A549 (cell line): ENCODE measurements at regions not wholly inside any gene's neighbourhood (a gene's known extent, or its start where the extent isn't known, plus 50 kb on each side); places are given as distances from the start of the nearest gene placed in this dataset.

ENCODE experiments used
- ATAC-seq, 2 experiments: fragments of 200-7000 bp in 1 of 2; fragments of >200 bp in 1 of 2; cut with Nextera tagmentation in 1 of 2; cut with Tn5 transposase in 1 of 2; 3 replicates each; pipeline versions ENCODE4 v1.8.0 to v1.9.1; 2018 to 2020; ENCODE audit warnings: mild to moderate bottlenecking in 1 of 2, moderate library complexity in 1 of 2
- CTCF ChIA-PET: fragments of 300-600 bp; sonication (Branson Sonifier 250); formaldehyde crosslinking; extraction: SDS; loops from one replicate; lab custom pipeline; 2021; ENCODE audit warnings: antibody characterized with exemption, inconsistent platforms; lab: Yijun Ruan, JAX
- POLR2A ChIA-PET: fragments of 350-600 bp; formaldehyde crosslinking; extraction: SDS; loops from one replicate; lab custom pipeline; 2021; ENCODE audit warnings: antibody characterized with exemption, inconsistent platforms; lab: Yijun Ruan, JAX
- DNase-seq, 2 experiments: peaks; one replicate each; pipeline versions ENCODE4 v3.0.0 to v3.0.0-alpha.2; 2011 to 2016; ENCODE audit warnings: low read depth in 1 of 2, low spot score in 1 of 2
- FAIRE-seq: peaks from 2 replicates; lab custom pipeline; 2011; peaks lifted over from hg19 to GRCh38; lab: Jason Lieb, UNC
- H3K27ac ChIP-seq, 2 experiments: fragments of >200 bp; sonication (Bioruptor Twin); formaldehyde crosslinking; 3 replicates each; pipeline ENCODE4 v1.5.1; 2016 to 2017
- H3K4me1 ChIP-seq: fragments of >200 bp; sonication (Bioruptor Twin); formaldehyde crosslinking; 3 replicates; pipeline ENCODE4 v1.6.1; 2016
- H3K4me2 ChIP-seq: fragments of >200 bp; sonication (Bioruptor Twin); formaldehyde crosslinking; 3 replicates; pipeline ENCODE4 v1.6.1; 2016
- H3K4me3 ChIP-seq: fragments of >200 bp; sonication (Bioruptor Twin); formaldehyde crosslinking; 3 replicates; pipeline ENCODE4 v1.5.1; 2016
- H3K9me3 ChIP-seq: fragments of >200 bp; sonication (Bioruptor Twin); formaldehyde crosslinking; 3 replicates; pipeline ENCODE4 v1.6.1; 2016
- BCL3 ChIP-seq: fragments of >200 bp; sonication (Bioruptor Twin); formaldehyde crosslinking; IDR thresholded peaks from 3 replicates; pipeline ENCODE4 v1.6.1; 2016
- CEBPB ChIP-seq, 2 experiments: fragments of >200 bp in 1 of 2; sonication (Bioruptor Twin) in 1 of 2; formaldehyde crosslinking in 1 of 2; IDR thresholded peaks; 2 replicates each; pipeline ENCODE4 v1.6.1; 2012 to 2016
- CHD4 ChIP-seq: fragments of 200-600 bp; sonication (generic); IDR thresholded peaks from 2 replicates; pipeline ENCODE4 v1.6.1; 2016; ENCODE audit warnings: antibody characterized with exemption, mild to moderate bottlenecking, borderline replicate concordance
- CTCF ChIP-seq: fragments of >200 bp; sonication (Bioruptor Twin); formaldehyde crosslinking; IDR thresholded peaks from 3 replicates; pipeline ENCODE4 v1.5.1; 2016
- EHF ChIP-seq: fragments of 250-450 bp; sonication (Bioruptor Pico); IDR thresholded peaks from 2 replicates; pipeline ENCODE4 v1.5.0; 2020; ENCODE audit warnings: mild to moderate bottlenecking
- EHMT2 ChIP-seq: fragments of 200-600 bp; sonication (generic); IDR thresholded peaks from 2 replicates; pipeline ENCODE4 v1.6.1; 2016; ENCODE audit warnings: antibody characterized with exemption, low read depth, mild to moderate bottlenecking, moderate library complexity
- ELK1 ChIP-seq: fragments of 150-350 bp; IDR thresholded peaks from 2 replicates; pipeline ENCODE4 v1.6.1; 2014; ENCODE audit warnings: low read depth, mild to moderate bottlenecking, low read length
- FOSL2 ChIP-seq, 2 experiments: fragments of 450-650 bp in 1 of 2; fragments of >200 bp in 1 of 2; sonication (Bioruptor Twin) in 1 of 2; formaldehyde crosslinking; IDR thresholded peaks; 2 replicates each; pipeline versions ENCODE4 v1.5.0 to v1.6.1; 2016 to 2020; ENCODE audit warnings: mild to moderate bottlenecking in 1 of 2, moderate library complexity in 1 of 2
- HES2 ChIP-seq: fragments of >200 bp; sonication (Bioruptor Twin); formaldehyde crosslinking; IDR thresholded peaks from 2 replicates; pipeline ENCODE4 v1.6.1; 2016
- HMGXB4 ChIP-seq: fragments of 250-450 bp; sonication (Bioruptor Pico); IDR thresholded peaks from 2 replicates; pipeline ENCODE4 v1.5.0; 2021; ENCODE audit warnings: mild to moderate bottlenecking, moderate library complexity, borderline replicate concordance
- JUN ChIP-seq, 2 experiments: fragments of >200 bp; sonication (Bioruptor Twin); formaldehyde crosslinking; IDR thresholded peaks; 2 replicates in 1 of 2; 3 replicates in 1 of 2; pipeline ENCODE4 v1.6.1; 2016 to 2017
- JUNB ChIP-seq: fragments of >200 bp; sonication (Bioruptor Twin); formaldehyde crosslinking; IDR thresholded peaks from 2 replicates; pipeline ENCODE4 v1.6.1; 2016
- MAFK ChIP-seq: fragments of 450-650 bp; IDR thresholded peaks from 2 replicates; pipeline ENCODE4 v1.6.1; 2014; ENCODE audit not compliant: partially characterized antibody
- MYC ChIP-seq: IDR thresholded peaks from 2 replicates; pipeline ENCODE4 v1.6.1; 2012; ENCODE audit warnings: mild to moderate bottlenecking, inconsistent platforms, low read length, improper control_type of control experiment, borderline replicate concordance
- REST ChIP-seq: fragments of 200-600 bp; sonication (generic); IDR thresholded peaks from 2 replicates; pipeline ENCODE4 v1.6.1; 2016; ENCODE audit warnings: antibody characterized with exemption, mild to moderate bottlenecking, moderate library complexity
- RFX5 ChIP-seq: fragments of 450-650 bp; IDR thresholded peaks from 2 replicates; pipeline ENCODE4 v1.7.1; 2014; ENCODE audit warnings: antibody characterized with exemption, mild to moderate bottlenecking, moderate library complexity
- SMC3 ChIP-seq: fragments of >200 bp; sonication (Bioruptor Twin); formaldehyde crosslinking; IDR thresholded peaks from 3 replicates; pipeline ENCODE4 v1.6.1; 2018; ENCODE audit warnings: inconsistent platforms
- SREBF2 ChIP-seq: fragments of 450-650 bp; IDR thresholded peaks from 2 replicates; pipeline ENCODE4 v1.6.1; 2014; ENCODE audit warnings: mild to moderate bottlenecking, moderate library complexity
- TFCP2L1 ChIP-seq: fragments of 250-450 bp; sonication (Bioruptor Pico); IDR thresholded peaks from 2 replicates; pipeline ENCODE4 v1.5.0; 2021; ENCODE audit warnings: mild to moderate bottlenecking
- ZC3H11A ChIP-seq: fragments of 450-650 bp; IDR thresholded peaks from 2 replicates; pipeline ENCODE4 v1.6.1; 2014; ENCODE audit warnings: antibody characterized with exemption, mild to moderate bottlenecking
- ZFP36 ChIP-seq: fragments of 450-650 bp; IDR thresholded peaks from 2 replicates; pipeline ENCODE4 v1.6.1; 2014; ENCODE audit warnings: borderline replicate concordance; ENCODE audit not compliant: partially characterized antibody
- ZNF302 ChIP-seq: fragments of 250-450 bp; sonication (Bioruptor Pico); IDR thresholded peaks from 2 replicates; pipeline ENCODE4 v1.9.0; 2021; ENCODE audit warnings: inconsistent platforms, mild to moderate bottlenecking, moderate library complexity
- WGBS: methylation state at CpG from one replicate; pipeline ENCODE4 v1.1.6; 2017; ENCODE audit errors: missing lambda C conversion rate; 5-methylcytosine and 5-hydroxymethylcytosine counted together

- TF ChIP-seq JUNB (no peak), MAFK (peak; percentile 91)
- ATAC-seq (no peak), DNase-seq (no peak), FAIRE-seq (no peak)
- H3K4me2 ChIP-seq, result no peak overlapping the region
- no peak overlapping the region for H3K27ac ChIP-seq
- CTCF ChIA-PET, result no interaction called here
- H3K4me3 ChIP-seq, result no peak overlapping the region
- 74% methylated on average over 3 of the region's 3 CpGs for WGBS
- POLR2A ChIA-PET, result no interaction called here
- no peaks in the 10 kb centered on the region for H3K9me3 ChIP-seq
- peaks cover 10% of the 10 kb centered on the region for H3K4me1 ChIP-seq
Measured at GRCh38 chr5:81815321-81815720, 64.4 kb upstream of the SSBP2 start.

- no peak overlapping the region for H3K27ac ChIP-seq
- ATAC-seq (no peak), FAIRE-seq (no peak), DNase-seq (no peak)
- H3K4me1 ChIP-seq, result no peaks in the 10 kb centered on the region
- POLR2A ChIA-PET, result no interaction called here
- no peak overlapping the region for H3K4me3 ChIP-seq
- no peak overlapping the region for H3K4me2 ChIP-seq
- peaks cover 13% of the 10 kb centered on the region; the same call in 2 of the 3 replicates for H3K9me3 ChIP-seq
- no peak for TF ChIP-seq MYC
- TF ChIP-seq REST, result no peak
- TF ChIP-seq SREBF2, result no peak
- TF ChIP-seq SMC3, result no peak
- TF ChIP-seq HMGXB4 (CRISPR knock-in tag), result no peak
- TF ChIP-seq BCL3, result no peak
- no peak for TF ChIP-seq EHMT2
- TF ChIP-seq ZNF302 (CRISPR knock-in tag), result no peak
- no peak for TF ChIP-seq JUN (IDR thresholded peaks at IDR 0.05)
- TF ChIP-seq EHF (CRISPR knock-in tag), result no peak
- TF ChIP-seq RFX5, result no peak
- TF ChIP-seq CEBPB (IDR thresholded peaks at IDR 0.05), result no peak
- TF ChIP-seq, all 56 proteins: peak for 0
- CTCF ChIA-PET, result interaction anchor here (1.4 kb wide), 1 partner anchor 18 kb away, joined by 3 read pairs; no protein-coding TSS in a partner anchor
Measured at GRCh38 chr5:81808106-81808505, 57.2 kb upstream of the SSBP2 start.

GRCh38 chr5:81805086-81805485, 54.2 kb upstream of the SSBP2 start:
- Histone ChIP-seq H3K9me3 (peaks cover 13% of the 10 kb centered on the region; the same call in 2 of the 3 replicates), H3K4me1 (no peaks in the 10 kb centered on the region), H3K4me2 (no peak overlapping the region), H3K27ac (no peak overlapping the region), H3K4me3 (no peak overlapping the region)
- ATAC-seq (no peak), FAIRE-seq (no peak), DNase-seq (no peak)
- POLR2A ChIA-PET, result no interaction called here
- CTCF ChIA-PET, result no interaction called here
- no peak for TF ChIP-seq FOSL2 (IDR thresholded peaks at IDR 0.05)
- TF ChIP-seq FOSL2 (CRISPR knock-in tag; IDR thresholded peaks at IDR 0.05), result no peak
- TF ChIP-seq HMGXB4 (CRISPR knock-in tag), result no peak
- TF ChIP-seq ELK1, result no peak
- no peak for TF ChIP-seq EHMT2
- no peak for TF ChIP-seq HES2
- no peak for TF ChIP-seq TFCP2L1 (CRISPR knock-in tag)
- no peak for TF ChIP-seq CTCF
- TF ChIP-seq CHD4, result no peak
- TF ChIP-seq ZC3H11A, result no peak
- no peak for TF ChIP-seq ZFP36
